HG03045 (cell line): ENCODE measurements at regions not wholly inside any gene's neighbourhood (a gene's known extent, or its start where the extent isn't known, plus 50 kb on each side); places are given as distances from the start of the nearest gene placed in this dataset.

Experiments used
- ATAC-seq: cut with Tn5 transposase; IDR thresholded peaks from one replicate; pipeline ENCODE4 v1.9.1; 2021; ENCODE audit warnings: mild to moderate bottlenecking, moderate library complexity; ENCODE audit not compliant: unreplicated experiment

GRCh38 chr20:6439737-6440442 lies 317.1 kb upstream of the FERMT1 start:
- no peak for ATAC-seq

DNA sequence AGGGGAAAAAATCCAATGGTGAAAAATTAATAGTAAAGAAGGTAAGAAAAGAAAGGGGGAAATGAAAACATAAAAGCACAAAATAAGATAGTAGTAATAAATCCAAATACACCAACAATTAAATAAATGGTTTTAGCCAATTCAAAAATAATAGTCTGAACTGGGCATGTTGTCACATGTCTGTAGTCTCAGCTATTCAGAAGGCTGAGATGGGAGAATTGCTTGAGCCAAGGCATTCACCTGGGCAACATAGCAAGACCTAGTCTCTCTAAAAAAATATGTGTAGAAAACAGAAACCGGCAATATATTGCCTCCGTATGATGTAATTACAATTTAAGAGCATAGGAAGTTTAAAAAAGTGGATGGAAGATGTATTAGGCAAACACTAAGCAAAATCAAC lies 311.3 kb upstream of the FERMT1 start:
- no peak for ATAC-seq

GRCh38 chr20:6430381-6430780 lies 307.6 kb upstream of the FERMT1 start:
- ATAC-seq, result no peak

DNA sequence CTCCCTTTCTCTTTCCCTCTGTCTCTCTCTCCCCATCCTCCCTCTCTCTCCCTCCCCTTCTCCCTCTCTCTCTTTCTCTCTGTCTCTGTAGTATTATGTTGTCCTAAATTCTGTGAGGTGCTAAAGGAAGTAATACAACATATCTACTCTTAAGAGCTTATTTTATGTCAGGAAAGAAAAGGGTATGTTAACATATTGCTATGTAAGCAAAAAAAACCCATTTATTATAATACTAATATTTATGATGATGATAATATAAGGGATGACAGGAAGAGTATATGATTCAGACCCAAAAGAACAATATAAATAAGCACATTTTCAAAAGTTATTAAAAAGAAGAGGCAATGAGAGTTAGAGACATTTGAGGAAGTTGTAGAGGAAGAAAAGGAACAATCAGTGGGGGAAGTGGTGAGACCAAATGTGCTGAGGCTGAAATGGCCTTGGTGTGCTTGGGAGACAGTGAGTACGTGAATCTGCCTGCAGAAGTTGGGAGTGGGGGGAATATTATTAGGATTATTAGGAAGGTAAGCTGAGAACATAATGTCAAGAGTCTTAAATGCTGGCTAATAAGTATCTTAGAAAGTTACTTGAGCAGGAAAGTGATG lies 303.6 kb upstream of the FERMT1 start:
- no peak for ATAC-seq

DNA sequence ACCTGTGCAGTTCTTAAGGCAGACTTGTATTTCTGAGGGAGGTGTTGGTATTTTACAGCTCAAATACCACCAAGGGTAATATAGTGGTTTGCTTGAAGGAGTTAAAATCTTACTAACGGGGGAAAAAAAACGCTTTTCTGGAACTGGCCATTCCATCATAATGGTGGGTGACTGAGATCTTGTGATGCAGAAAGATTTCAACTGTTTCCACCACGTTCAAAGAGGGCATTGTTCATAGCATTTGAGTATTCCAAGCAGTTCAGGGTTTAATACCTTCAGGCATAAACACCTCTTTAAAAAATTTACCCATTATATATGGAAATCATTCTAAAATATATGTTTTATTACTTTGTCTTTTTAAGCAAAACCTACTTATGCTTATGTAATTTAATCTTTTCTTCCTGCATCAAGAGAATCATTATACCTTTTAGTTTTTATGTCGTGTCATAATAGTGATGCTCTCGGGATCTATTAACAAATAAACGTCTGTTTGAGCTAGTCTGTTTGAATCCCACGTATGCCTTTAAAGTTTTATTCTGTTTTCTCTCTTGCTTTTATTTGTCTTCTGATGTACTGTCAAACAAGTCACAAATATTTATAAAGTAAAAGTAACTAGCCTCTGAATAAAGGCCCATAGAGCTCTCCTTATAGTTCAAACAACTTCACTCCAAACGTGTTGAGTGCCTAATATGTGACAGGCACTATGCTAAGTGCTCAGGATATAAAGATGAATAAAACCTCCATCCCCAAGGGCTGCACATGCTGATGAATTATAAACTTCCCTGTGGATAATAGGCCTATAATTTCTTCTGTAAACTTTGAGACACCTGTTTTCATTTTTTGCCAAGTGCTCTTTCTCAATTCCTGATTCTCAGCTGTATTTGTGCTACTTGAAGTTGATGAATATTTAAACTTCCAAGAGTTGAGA lies 298.8 kb upstream of the FERMT1 start:
- no peak for ATAC-seq

DNA sequence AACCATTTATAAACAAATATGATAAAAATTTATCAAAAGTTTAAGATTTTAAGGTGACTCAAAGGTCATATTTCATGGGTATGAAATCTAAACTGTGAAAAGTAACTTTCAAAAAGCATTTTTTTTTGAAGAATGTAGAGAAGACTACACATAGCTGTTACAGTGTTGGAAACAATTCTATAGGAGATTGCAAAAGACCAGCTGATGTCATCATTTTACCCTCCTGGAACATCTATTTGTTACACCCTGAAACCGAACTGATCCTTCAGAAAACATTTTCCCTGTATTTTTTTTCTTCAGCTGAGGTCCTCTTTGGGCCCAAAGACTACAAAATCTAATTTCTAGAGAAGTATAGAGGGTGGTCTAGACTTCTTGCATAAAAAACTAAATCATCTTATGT lies 297.5 kb upstream of the FERMT1 start:
- no peak for ATAC-seq

- no peak for ATAC-seq
Measured at GRCh38 chr20:6418732-6419131, 295.9 kb upstream of the FERMT1 start.

GRCh38 chr20:6416371-6416770 lies 293.5 kb upstream of the FERMT1 start:
- no peak for ATAC-seq

GRCh38 chr20:6411651-6412050 lies 288.8 kb upstream of the FERMT1 start:
- no peak for ATAC-seq

DNA sequence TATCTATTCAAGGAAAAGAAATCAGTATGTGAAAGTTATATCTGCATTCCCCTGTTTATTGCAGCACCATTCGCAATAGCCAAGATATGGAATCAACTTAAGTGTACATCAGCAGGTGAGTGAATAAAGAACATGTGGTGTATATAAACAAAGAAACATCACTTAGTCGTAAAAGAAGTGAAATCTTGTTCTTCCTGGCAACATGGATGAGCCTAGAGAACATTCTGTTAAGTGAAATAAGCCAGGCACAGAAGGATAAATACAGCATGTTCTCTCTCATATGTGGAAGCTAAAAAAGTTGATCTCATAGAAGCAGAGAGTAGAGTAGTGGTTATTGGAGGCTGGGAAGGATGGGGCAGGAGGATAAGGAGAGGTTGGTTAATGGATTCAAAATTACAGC lies 287.9 kb upstream of the FERMT1 start:
- ATAC-seq, result no peak

DNA sequence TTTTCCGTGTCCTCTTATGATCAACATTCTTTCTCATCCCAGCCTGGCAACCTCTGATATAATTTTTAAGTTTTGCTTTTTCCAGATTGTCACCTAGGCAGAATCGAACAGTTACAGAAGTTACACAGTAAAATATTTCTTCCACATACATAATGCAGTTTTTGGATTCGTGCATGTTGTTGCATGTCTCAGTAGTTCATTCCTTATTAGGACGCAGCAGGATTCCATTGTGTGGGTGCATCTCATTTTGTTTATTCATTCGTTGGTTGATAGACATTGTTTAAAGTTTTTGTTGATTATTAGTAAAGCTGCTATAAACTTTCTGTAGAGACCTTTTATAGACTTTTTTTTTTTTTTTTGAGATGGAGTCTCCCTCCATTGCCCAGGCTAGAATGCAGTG lies 284.3 kb upstream of the FERMT1 start:
- ATAC-seq, result no peak

- no peak for ATAC-seq
Measured at GRCh38 chr20:6401893-6402557, 279.2 kb upstream of the FERMT1 start.

- no peak for ATAC-seq
Measured at GRCh38 chr20:6397115-6397514, 274.3 kb upstream of the FERMT1 start.

- ATAC-seq, result no peak
Measured at GRCh38 chr20:6395695-6396094, 272.9 kb upstream of the FERMT1 start.

DNA sequence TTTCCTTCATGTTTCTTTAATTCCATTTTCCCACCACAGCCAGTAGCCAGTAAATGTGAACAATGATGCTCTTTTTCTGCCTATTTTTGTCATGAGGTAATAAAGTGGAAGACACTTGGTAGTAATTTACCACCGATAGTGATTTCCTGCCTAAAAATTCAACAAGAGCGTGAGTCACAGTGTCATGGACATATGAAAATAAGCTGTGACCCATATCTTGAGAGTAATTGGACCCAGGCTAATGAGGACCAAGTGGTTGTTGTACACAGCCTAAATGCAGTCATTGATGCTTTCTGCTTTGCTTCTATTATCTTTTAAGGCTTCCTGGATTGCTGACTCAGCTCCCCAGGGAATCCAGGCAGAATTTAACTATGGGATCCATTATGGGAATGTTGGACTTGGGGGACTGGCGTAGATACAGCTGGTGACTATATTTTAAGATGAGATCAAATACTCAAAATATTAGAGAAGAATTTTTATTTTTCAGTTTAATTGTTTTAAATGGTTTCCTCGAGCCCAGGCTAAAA lies 265.9 kb upstream of the FERMT1 start:
- no peak for ATAC-seq

DNA sequence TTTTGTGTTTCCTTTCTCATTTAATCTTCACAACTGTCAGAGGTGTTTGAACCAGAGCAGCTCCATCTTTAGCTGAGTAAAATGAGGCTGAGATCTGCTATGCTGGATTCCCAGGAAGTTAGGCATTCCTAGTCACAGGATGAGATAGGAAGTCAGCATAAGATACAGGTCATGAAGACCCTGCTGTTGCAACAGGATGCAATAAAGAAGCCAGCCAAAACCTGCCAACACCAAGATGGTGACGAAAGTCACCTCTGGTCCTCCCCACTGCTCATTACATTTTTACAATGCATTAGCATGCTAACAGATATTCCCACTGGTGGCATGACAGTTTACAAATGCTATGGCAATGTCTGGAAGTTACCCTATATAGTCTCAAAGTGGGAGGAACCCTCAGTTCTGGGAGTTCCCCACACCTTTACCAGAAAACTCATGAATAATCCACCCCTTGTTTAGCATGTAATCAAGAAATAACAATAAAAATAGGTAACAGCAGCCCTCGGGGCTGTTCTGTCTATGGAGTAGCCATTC lies 262.2 kb upstream of the FERMT1 start:
- no peak for ATAC-seq

- no peak for ATAC-seq
Measured at GRCh38 chr20:6384380-6384779, 261.6 kb upstream of the FERMT1 start.

DNA sequence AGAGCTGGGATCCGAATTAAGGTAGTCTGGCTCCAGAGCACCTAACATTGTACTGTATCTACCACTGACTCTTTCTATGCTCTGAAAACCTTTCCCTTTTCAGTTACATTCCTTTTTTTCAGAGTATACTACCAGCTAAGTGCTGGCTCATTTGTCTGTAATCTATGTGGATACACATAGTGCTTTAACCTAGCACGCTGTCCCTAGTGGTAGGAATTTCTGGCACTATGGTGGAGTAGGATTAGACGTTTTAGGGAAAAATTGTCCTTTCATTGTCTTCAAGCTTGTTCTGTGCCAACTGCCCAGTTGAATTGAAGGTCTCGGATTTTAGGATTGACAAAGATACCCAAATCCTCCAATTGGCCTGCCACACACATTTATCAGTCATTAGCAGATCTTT lies 259.1 kb upstream of the FERMT1 start:
- no peak for ATAC-seq

DNA sequence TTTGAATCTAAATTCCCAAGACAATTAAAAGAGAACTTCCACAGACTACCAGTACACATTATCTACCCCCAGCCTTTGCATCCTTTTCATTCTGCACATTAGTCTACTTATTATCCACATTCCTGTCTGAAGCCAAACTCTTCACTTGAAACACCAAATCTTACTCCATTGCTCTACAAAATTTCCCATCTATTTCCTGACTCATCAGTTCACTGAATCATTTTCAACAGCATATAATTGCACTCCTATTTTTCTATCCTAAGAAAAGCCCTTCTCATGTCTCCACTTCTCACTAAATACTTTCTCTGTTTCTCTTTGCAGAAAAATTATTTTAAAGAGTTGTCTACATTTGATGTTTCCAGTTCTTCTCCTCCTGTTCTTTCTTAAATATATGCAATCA lies 239.4 kb upstream of the FERMT1 start:
- ATAC-seq, result no peak

GRCh38 chr20:6360766-6361165 lies 237.9 kb upstream of the FERMT1 start:
- no peak for ATAC-seq
